GM21723 (cell line): ENCODE measurements at regions not wholly inside any gene's neighbourhood (a gene's known extent, or its start where the extent isn't known, plus 50 kb on each side); places are given as distances from the start of the nearest gene placed in this dataset.
"Not testable (repeated sequence)": the region's sequence is repeated elsewhere in the genome, so short reads cannot be mapped to it uniquely, and the experiment has no call there.

Experiments used
- ATAC-seq: cut with Tn5 transposase; IDR thresholded peaks from one replicate; pipeline ENCODE4 v1.9.1; 2021; ENCODE audit warnings: mild to moderate bottlenecking, moderate library complexity; ENCODE audit not compliant: unreplicated experiment

DNA sequence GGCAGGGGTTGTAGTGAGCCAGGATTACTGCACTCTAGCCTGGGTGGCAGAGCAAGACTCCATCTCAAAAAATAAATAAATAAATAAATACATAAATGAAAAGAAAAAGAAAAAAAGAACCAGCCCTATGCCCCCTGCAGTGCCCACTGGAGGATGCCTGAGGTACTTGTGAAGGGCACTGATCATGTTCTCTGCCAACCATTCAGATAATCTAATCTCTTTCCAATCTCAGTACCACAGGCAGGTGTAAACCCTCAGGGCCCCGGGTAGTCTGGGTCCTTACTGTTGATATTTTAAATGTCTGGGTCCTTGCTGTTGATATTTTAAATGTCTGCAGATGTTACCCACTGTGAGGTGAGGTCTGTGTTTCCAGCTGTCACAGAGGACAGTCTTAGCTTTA is 321.8 kb upstream of the ADCY2 start:
- ATAC-seq, result no peak

DNA sequence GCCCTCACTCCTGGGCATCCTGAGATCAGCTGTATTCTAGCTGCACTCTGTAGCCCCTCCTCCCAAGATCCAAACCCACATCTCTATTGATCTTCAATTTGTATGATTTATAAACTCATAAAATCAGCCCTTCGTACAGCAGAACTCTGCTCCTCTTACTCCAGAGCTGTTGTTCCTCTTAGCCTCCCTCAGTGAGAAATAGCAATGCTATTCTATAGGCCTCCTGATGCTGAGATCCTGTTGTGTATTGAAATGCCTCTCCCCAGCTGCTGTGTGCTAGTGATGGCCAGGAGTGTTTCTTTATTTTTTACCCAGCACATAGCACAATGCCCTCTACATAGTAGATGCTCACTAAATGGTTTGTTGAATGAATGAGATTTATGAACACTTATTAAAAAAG is 320.5 kb upstream of the ADCY2 start:
- no peak for ATAC-seq

DNA sequence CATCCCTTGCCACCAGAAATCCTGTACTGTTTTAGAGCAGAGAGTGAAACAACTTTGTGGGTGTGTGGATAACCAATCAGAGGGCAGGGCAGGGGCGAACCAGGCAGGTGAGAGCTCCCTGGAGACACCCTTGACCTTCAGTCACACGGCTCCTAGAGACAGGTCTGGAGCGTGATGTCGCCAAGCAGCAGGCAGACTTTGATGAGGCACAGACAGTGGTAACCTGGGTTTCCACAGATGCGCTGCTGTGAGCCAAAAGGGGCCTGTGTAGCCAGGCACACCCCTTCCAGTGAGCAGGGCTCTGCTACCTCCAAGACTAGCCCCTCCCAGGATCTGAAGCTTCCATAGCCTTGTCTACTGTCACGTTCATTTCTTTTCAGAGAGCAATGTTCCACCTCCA is 317.8 kb upstream of the ADCY2 start:
- ATAC-seq, result no peak

DNA sequence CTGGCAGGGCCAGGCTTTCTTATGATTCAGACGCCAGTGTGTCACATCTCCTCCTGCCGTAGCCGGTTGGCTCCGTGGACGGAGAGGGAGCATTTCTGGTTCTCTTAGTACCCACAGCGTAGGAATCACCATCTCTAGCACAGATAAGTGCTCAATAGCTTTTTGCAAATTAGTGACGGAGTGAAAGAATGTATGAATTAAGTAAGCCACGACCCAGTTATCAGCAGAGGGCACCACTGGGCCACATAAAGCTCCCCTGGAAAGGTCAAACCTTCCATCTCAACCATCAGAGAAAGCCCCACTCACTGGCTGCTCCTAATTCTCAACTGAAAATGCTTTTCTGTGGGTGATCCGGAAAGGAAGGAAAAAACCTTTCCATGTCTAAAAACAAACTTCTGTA is 317.0 kb upstream of the ADCY2 start:
- ATAC-seq, result no peak

DNA sequence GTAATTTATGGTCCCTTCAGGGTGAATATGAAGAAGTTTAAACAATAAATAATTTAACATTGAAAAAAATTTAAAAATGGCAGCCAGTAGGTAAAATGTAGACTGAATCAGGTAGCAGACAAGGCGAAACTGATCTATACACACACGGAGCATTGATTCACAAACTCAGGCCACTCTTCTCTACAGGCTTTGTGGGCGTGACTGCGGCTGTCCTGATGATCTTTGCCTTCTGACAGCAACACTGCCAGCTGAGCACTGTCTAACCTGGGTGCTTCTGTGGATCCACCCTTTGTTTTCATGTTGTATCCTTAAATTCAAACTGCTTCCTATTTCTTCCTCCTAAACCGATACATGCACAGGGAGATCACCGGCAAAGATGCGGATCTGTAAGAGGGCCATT is 315.4 kb upstream of the ADCY2 start:
- no peak for ATAC-seq

DNA sequence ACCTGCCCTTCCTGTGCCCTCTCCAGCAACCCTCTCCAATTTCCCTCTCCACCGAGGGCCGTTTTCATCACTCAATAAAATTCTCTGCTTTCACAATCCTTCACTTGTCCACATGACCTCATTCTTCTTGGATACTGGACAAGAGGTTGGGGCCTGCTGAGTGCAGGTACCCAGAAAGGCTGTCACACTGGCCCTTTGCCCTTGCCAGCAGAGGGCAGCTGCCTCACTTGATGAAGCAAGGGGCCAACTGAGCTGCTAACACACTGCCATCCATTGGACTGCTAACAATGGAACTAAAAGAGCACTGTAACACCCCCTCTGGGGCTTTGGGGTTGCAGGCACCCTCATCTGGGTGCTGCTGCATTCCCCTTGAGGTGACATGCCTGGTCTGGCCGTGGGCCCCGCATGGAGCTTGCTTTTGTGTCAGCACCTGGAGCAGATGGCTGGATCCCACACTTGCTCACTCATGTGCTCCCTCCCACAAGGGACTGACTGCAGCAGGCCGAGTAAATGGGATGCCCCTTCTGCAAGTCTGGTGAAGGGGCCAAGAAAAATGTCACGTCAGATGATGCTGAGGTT is 308.1 kb upstream of the ADCY2 start:
- ATAC-seq, result no peak

DNA sequence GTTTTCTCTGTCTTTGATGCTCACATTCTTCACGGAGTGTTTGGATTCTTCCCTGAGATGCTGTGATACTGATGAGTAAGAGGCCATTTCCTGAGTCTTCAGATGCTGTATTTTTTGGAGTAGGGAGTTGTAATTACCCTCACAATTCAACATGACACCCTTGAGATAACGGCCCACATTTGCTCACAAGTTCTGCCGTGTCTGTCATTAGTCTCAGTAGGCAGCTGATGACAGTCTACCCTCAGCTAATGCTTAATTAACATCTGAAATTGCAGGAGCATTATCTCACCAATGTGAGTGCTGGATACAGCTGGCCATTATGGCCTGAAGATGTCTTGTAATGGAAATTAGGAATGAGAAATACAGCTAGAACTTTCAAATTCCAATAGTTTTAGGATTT is 307.1 kb upstream of the ADCY2 start:
- ATAC-seq, result no peak

DNA sequence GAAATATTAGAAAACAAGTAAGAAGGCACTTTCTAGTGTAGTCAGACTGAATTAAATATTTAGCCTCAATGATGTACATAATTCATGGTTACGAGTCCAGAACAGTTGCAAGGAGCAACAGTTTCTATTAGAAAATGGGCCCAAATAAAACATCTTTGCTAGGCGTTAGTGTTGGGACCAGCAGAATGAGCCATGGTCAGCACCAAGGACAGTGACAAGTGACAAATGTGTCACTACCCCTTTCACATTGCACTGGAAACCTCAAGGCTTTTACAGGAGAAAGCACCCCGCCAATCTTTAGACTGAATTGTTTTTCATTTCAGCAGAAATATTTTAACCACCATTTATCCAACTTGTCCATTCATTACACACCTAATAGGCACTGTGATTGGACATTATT is 301.3 kb upstream of the ADCY2 start:
- no peak for ATAC-seq

DNA sequence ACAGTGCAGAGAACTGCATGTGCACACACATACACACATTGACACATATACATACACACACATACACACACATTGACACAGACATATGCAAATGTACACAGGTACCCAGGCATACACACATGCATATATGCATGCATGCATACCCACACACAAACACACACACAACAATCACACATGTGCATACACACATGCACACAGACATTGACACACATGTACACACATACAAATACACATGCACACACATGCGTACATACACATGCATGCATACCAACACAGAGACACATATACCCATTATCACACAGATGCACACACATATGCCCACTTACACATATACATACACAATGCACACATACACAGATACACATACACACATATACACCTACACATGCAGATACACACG is 299.6 kb upstream of the ADCY2 start:
- ATAC-seq, result no peak

DNA sequence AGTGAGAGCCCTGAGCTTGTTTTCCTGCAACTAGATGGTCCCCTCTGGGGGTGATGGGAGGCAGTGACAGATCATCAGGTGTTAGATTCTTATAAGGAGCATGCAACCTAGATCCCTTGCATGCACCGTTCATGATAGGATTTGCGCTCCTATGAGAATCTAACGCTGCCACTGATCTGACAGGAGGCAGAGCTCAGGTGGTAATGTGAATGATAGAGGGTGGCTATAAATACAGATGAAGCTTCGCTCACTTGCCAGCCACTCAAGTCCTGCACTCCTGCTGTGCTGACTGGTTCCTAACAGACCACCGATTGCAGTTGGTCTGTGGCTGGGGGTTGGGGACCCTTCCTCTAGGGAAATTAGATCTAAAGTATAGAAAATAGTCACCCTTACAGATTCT is 290.6 kb upstream of the ADCY2 start:
- no peak for ATAC-seq

DNA sequence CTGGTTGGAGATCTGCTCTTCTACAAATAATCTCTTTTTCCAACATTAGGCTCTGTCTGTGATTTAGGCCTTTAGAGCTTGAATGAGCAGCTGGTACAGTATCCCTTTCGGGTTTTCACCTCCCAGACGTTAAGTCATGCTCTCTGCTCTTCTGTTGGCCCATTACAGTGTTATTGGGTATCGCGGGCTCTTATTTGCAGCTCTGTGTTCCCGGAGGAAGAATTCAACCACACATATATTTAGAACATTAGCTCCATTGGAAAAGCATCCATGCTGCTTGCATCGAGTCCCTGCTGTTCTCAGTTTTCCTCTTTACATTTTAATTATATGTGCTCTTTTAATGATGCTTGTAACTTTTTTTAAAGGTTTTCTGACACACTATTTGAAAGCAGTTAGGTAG is 278.0 kb upstream of the ADCY2 start:
- no peak for ATAC-seq

DNA sequence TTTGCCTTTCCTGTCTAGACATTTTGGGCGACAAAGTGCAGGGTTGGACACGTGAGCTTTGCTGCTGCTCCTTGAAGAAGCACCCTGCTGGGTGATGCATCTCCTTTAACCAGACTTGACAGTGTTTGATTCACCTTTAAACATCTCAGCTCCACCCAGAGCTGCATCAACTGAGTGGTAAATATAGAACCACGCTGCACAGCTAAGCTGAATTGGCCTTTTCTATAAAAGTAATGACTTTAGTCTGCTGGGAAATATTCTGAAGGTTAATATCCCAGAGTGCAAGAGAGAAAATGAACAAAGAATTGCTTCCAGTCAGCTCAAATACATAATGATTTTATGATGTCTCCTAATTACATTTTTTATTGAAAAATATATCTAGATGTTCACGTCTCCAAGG is 264.3 kb upstream of the ADCY2 start:
- ATAC-seq, result no peak

DNA sequence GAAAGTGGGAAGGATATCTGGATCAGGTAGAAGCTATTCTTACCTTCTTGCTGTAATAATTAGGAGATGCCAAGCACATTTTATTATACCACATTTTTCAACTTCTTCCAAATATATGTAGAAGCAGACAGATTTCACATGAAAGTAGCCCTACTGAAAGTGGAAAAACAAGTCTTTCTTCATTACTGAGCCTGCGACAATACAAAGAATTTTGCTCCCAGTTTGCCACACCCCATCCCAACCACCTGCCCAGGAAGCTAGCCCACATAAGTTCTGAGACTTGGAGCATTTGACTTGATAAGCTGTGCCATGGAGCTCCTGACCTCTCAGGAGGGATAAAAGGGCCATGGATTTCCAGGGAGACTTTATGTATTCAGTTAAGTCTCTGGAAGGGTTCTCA is 249.1 kb upstream of the ADCY2 start:
- ATAC-seq, result no peak

DNA sequence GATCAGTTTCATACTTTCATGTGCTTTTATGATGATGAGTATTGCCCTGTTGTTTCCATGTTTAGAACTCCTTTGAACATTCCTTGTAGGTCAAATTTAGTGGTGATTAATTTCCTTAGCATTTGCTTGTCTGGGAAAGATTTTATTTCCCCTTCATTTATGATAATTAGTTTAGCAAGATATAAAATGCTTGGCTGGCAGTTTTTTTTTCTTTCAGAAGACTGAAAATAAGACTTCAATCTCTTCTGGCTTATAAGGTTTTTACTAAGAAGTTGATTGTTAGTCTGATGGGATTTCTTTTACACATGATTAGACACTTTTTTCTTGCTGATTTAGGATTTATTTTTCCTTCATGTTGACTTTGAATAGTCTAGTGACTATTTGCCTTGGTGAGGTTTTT is 238.9 kb upstream of the ADCY2 start:
- no peak for ATAC-seq

DNA sequence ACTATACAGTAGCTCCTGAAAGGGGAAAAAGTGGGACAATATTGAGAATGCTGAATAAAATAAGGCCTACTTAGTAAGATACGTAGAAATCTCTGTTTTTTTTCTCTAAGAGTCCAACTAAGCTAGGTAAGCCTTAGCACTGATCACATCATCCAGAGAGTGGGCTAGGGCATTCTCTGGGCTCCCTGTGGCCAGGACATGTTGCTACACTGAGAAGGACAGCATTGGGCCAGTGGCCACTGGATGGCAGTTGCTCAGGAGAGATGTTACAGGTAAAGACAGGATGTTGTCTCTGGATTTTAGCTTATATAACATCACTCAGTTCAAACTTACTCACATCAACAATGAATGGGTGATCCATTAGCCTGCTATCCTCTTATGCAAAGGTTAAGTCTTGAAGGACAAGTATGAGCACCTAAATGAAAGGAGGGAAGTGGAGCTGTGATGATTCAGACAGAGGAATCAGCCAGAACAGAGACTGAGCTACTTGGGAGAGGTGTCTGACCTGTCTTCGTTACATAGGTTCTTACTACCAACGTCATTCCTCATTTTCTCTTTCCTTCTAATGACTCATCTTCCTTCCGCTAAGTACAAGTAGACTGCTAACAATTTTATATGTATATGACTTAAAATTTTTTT is 226.6 kb upstream of the ADCY2 start:
- no peak for ATAC-seq

DNA sequence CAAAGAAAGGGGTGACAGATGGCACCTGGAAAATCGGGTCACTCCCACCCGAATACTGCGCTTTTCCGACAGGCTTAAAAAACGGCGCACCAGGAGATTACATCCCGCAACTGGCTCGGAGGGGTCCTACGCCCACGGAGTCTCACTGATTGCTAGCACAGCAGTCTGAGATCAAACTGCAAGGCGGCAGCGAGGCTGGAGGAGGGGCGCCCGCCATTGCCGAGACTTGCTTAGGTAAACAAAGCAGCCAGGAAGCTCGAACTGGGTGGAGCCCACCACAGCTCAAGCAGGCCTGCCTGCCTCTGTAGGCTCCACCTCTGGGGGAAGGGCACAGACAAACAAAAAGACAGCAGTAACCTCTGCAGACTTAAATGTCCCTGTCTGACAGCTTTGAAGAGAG is 225.2 kb upstream of the ADCY2 start:
- not testable (repeated sequence) for ATAC-seq

DNA sequence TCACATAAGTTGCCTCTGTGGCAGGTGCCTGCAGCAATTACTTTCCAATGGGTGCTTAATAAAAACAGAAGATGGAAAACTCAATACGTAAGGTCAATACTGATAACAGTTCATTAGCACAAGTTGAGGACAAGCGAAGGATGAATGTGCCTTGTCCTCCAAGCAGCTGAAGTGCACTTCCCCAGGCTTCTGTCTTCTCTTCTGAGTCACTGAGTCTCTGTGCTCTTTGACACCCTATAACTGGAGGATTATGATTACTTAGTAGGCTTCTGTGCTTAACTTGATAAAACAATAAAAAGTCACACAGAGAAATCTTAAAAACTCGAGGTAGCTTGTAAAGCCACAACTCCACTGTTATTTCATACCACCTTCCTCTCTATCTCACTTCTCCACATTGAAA is 216.6 kb upstream of the ADCY2 start:
- ATAC-seq, result no peak

DNA sequence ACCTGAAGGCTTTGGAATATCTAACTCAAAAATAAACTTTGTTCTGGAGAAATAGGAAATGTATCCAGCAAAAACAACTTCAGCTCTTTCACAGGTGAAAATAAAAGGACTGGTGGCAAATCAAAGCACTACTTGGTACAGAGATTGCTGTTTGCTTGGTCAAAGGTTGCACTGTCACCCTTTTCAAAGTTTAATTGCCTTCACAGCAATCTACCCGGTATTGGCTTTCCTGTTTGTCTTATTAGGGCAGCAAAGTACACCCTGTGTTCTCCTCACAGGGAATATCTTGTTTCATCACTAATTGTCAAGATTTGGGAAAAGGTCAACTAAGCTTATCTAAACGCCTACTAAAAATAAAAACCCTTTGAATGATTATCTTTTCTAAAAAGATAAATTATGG is 214.1 kb upstream of the ADCY2 start:
- no peak for ATAC-seq

DNA sequence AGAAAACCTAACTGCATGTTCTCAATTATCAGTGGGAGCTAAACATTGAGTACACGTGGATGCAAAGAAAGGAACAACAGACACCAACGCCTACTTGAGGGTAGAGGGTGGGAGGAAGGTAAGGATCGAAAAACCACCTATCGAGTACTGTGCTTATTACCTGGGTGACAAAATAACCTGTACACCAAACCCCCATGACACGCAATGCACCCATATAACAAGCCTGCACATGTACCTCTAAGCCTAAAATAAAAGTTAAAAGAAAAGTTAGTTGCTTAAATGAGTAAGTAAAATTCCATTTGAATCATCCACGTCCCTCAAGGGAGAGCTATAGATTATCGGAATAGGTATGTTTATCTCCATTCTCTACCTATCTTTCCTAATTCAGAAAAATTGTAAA is 210.2 kb upstream of the ADCY2 start:
- ATAC-seq, result no peak

DNA sequence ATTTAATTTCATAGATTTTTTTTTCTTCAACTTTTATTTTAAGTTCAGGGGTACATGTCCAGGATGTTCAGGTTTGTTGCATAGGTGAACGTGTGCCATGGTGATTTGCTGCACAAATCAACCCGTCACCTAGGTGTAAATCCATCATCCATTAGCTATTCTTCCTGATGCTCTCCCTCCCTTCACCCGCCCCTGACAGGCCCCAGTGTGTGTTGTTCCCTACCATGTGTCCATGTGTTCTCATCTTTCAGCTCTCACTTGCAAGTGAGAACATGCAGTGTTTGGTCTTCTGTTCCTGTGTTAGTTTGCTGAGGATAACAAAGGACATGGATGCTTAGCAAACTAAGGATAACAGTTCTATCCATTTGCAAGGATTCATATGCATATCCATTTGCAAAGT is 209.1 kb upstream of the ADCY2 start:
- no peak for ATAC-seq

DNA sequence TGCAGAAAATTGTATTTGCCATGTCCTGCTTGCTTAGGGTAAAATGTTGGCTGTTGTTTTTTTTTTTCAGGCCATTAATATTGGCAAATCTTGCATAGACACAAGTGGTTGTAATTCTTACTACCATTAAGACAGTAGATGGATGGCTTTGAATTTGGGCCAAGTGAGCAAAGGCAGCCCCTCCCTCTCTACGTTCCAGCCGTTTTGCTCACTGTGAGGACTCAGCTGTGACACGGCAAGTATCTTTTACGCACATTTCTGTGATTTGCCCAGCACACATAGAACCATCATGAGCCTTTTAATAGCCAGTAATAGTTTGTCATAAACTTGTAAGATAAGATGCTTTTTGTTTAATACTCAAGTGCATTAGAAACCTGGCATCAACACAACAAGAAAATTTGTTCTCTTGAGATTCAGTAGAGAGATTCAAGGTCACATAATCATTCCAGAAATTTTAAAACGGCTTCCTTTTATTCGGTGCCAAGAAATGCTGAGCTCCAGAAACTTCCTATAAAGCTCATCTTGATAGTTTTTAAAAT is 205.2 kb upstream of the ADCY2 start:
- ATAC-seq, result no peak

DNA sequence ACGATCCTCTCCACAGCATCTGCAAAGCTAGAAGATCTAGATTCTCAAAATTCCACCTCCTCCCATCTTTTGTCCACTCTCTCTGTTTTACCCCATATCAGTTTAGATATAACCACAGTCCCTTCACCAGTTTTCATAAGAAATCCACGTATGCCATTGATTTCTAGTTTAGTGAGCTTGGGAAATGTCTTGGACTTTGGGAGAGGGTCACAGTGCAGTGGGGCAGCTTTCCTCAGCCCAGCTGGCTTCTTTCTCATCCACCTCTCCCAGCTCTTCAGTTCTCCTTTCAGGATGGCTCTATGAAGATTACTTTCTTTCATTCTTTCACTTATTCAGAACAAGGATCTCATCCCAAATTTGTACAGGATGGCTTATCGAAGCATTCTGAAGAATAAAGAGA is 203.9 kb upstream of the ADCY2 start:
- ATAC-seq, result no peak

DNA sequence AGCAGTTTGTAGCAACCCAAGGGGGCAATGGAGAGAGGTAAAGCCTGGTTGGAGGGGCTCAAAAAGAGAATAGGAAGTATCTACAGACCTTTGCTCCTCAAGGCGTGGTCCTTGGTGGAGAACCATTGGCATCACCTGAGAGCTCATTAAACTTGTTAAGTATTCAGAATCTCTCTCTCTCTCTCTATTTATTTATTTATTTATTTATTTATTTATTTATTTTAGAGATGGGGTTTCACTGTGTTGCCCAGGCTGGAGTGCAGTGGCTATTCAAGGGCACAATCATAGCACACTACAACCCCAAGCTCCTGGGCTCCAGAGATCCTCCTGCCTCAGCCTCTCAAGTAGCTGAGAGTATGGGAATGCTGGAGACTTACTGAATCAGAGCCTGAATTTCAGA is 193.1 kb upstream of the ADCY2 start:
- no peak for ATAC-seq
